GM23338 (cell line): ENCODE measurements at regions not wholly inside any gene's neighbourhood (a gene's known extent, or its start where the extent isn't known, plus 50 kb on each side); places are given as distances from the start of the nearest gene placed in this dataset.

Experiments
- ATAC-seq: fragments of 200-7000 bp; cut with Tn5 transposase; 3 replicates; pipeline ENCODE4 v1.9.1; 2020
- DNase-seq: peaks from one replicate; pipeline ENCODE4 v3.0.0-alpha.2; 2015; ENCODE audit warnings: low spot score
- H2AFZ ChIP-seq: fragments of 200-600 bp; sonication (generic); 2 replicates; pipeline ENCODE4 v1.8.0; 2016; ENCODE audit warnings: antibody characterized with exemption, mild to moderate bottlenecking, moderate library complexity
- H3F3A ChIP-seq: fragments of 200-600 bp; sonication (generic); replicated peaks from 2 replicates; pipeline ENCODE4 v1.8.0; 2017; ENCODE audit warnings: antibody characterized with exemption, mixed run types, low read depth
- H3K27ac ChIP-seq: fragments of 200-600 bp; sonication (generic); 2 replicates; pipeline ENCODE4 v1.6.1; 2016; ENCODE audit warnings: low read depth
- H3K27me3 ChIP-seq: fragments of 200-600 bp; sonication (generic); 2 replicates; pipeline ENCODE4 v1.8.0; 2016; ENCODE audit warnings: mild to moderate bottlenecking, mixed run types, moderate library complexity; ENCODE audit not compliant: insufficient read depth
- H3K36me3 ChIP-seq: fragments of 200-600 bp; sonication (generic); 2 replicates; pipeline ENCODE4 v1.8.0; 2016; ENCODE audit warnings: mild to moderate bottlenecking; ENCODE audit not compliant: insufficient read depth
- H3K4me1 ChIP-seq: fragments of 200-600 bp; sonication (generic); 2 replicates; pipeline ENCODE4 v1.8.0; 2016; ENCODE audit warnings: mild to moderate bottlenecking, moderate library complexity; ENCODE audit not compliant: insufficient read depth
- H3K4me2 ChIP-seq: fragments of 200-600 bp; sonication (generic); 2 replicates; pipeline ENCODE4 v1.7.1; 2017; ENCODE audit warnings: mixed run types
- H3K4me3 ChIP-seq: fragments of 200-600 bp; sonication (generic); 2 replicates; pipeline ENCODE4 v1.6.1; 2016; ENCODE audit warnings: mixed run types
- H3K79me2 ChIP-seq: fragments of 200-600 bp; sonication (generic); replicated peaks from 2 replicates; pipeline ENCODE4 v1.8.0; 2017; ENCODE audit warnings: mild to moderate bottlenecking; ENCODE audit not compliant: insufficient read depth
- H3K9me2 ChIP-seq: fragments of 200-600 bp; sonication (generic); 2 replicates; pipeline ENCODE4 v1.8.0; 2017; ENCODE audit not compliant: insufficient read depth
- H4K20me1 ChIP-seq: fragments of 200-600 bp; sonication (generic); replicated peaks from 2 replicates; pipeline ENCODE4 v1.8.0; 2017; ENCODE audit warnings: mild to moderate bottlenecking; ENCODE audit not compliant: insufficient read depth
- H3K27ac Mint-ChIP-seq: 2 replicates; pipeline ENCODE4 v1.8.0; 2020; ENCODE audit warnings: inconsistent platforms, mild to moderate bottlenecking, moderate library complexity, mixed read lengths
- H3K27me3 Mint-ChIP-seq: 3 replicates; pipeline ENCODE4 v1.8.0; 2022; ENCODE audit warnings: low read depth, mild to moderate bottlenecking, moderate library complexity, mixed read lengths, inconsistent platforms; ENCODE audit not compliant: insufficient read depth, poor library complexity
- H3K36me3 Mint-ChIP-seq: 3 replicates; pipeline ENCODE4 v1.8.0; 2021; ENCODE audit warnings: low read depth, mild to moderate bottlenecking, inconsistent platforms, moderate library complexity, mixed read lengths
- H3K4me1 Mint-ChIP-seq: 3 replicates; pipeline ENCODE4 v1.8.0; 2020; ENCODE audit warnings: mild to moderate bottlenecking, inconsistent platforms, mixed read lengths
- H3K4me3 Mint-ChIP-seq: 3 replicates; pipeline ENCODE4 v1.8.0; 2021; ENCODE audit warnings: moderate library complexity, mild to moderate bottlenecking, inconsistent platforms, mixed read lengths
- H3K9me3 Mint-ChIP-seq: 3 replicates; pipeline ENCODE4 v1.8.0; 2020; ENCODE audit warnings: moderate library complexity, mild to moderate bottlenecking, inconsistent platforms, mixed read lengths
- CREB1 ChIP-seq: fragments of 250-450 bp; sonication (Bioruptor Pico); IDR thresholded peaks from 2 replicates; pipeline ENCODE4 v1.5.0; 2020; ENCODE audit warnings: low read depth, mild to moderate bottlenecking, moderate library complexity
- CTCF ChIP-seq, 2 experiments: fragments of 200-600 bp in 1 of 2; sonication (generic) in 1 of 2; conservative IDR thresholded peaks; 2 replicates each; pipeline versions ENCODE4 v1.5.1 to v1.6.1; 2016 to 2017; ENCODE audit warnings: antibody characterized with exemption in 2 of 2, low read depth in 2 of 2, mild to moderate bottlenecking in 2 of 2, moderate library complexity in 1 of 2
- ETS1 ChIP-seq: IDR thresholded peaks from 2 replicates; pipeline ENCODE4 v1.6.1; 2016; ENCODE audit warnings: antibody characterized with exemption
- EZH2 ChIP-seq: fragments of 200-600 bp; sonication (generic); IDR thresholded peaks from one replicate; pipeline ENCODE4 v1.8.0; 2017; ENCODE audit warnings: antibody characterized with exemption, mild to moderate bottlenecking, low read depth; ENCODE audit not compliant: unreplicated experiment
- EZH2phosphoT487 ChIP-seq: fragments of 200-600 bp; sonication (generic); IDR thresholded peaks from one replicate; pipeline ENCODE4 v1.8.1; 2018; ENCODE audit warnings: antibody characterized with exemption; ENCODE audit not compliant: unreplicated experiment
- JUNB ChIP-seq: IDR thresholded peaks from one replicate; pipeline ENCODE4 v1.6.1; 2016; ENCODE audit warnings: antibody characterized with exemption; ENCODE audit not compliant: unreplicated experiment
- POLR2AphosphoS5 ChIP-seq: IDR thresholded peaks from 2 replicates; pipeline ENCODE4 v1.6.1; 2016; ENCODE audit warnings: antibody characterized with exemption, low read depth
- REST ChIP-seq: IDR thresholded peaks from one replicate; pipeline ENCODE4 v1.6.1; 2018; ENCODE audit warnings: antibody characterized with exemption; ENCODE audit not compliant: unreplicated experiment
- STAT1 ChIP-seq: IDR thresholded peaks from one replicate; pipeline ENCODE4 v1.6.1; 2016; ENCODE audit warnings: antibody characterized with exemption; ENCODE audit not compliant: unreplicated experiment
- ZNF114 ChIP-seq: fragments of 250-450 bp; sonication (Bioruptor Pico); IDR thresholded peaks from 2 replicates; pipeline ENCODE4 v1.5.0; 2020; ENCODE audit warnings: mild to moderate bottlenecking, moderate library complexity
- ZNF331 ChIP-seq: fragments of 250-450 bp; sonication (Bioruptor Pico); IDR thresholded peaks from 2 replicates; pipeline ENCODE4 v1.5.0; 2020; ENCODE audit warnings: low read depth, mild to moderate bottlenecking, moderate library complexity

- TF ChIP-seq ZNF114 (no peak), REST (no peak), CTCF (conservative IDR thresholded peaks at IDR 0.05; ENCODE audit: low read depth in 2 of 2) (no peak), EZH2 (no peak), EZH2phosphoT487 (no peak), ZNF331 (CRISPR knock-in tag) (no peak), STAT1 (no peak), JUNB (no peak), POLR2AphosphoS5 (no peak)
Observed at GRCh38 chr1:195903203-195903602, 705.0 kb downstream of the KCNT2 start (continued).

GRCh38 chr1:195902779-195903178, 705.5 kb downstream of the KCNT2 start:
- no peak for ATAC-seq
- TF ChIP-seq ETS1 (no peak), ZNF331 (CRISPR knock-in tag) (no peak), EZH2 (no peak), EZH2phosphoT487 (no peak), CREB1 (CRISPR knock-in tag) (no peak)
- no peak overlapping the region for H3K4me3 ChIP-seq
- no peaks in the 10 kb centered on the region for H3K27me3 ChIP-seq
- no peaks in the 10 kb centered on the region for H3F3A ChIP-seq
- H2AFZ ChIP-seq, result peak overlapping the region; percentile 11
- H3K27ac ChIP-seq, result no peak overlapping the region
- H3K79me2 ChIP-seq, result no peaks in the 10 kb centered on the region
- no peak overlapping the region for H3K27ac Mint-ChIP-seq
- no peaks in the 10 kb centered on the region for H3K4me1 ChIP-seq
- no peaks in the 10 kb centered on the region for H3K9me3 Mint-ChIP-seq
- H3K4me1 Mint-ChIP-seq, result no peaks in the 10 kb centered on the region; the same call in 2 of the 3 replicates
- H4K20me1 ChIP-seq, result no peaks in the 10 kb centered on the region
- H3K4me2 ChIP-seq, result no peak overlapping the region
- no peak overlapping the region for H3K4me3 Mint-ChIP-seq
- peaks cover 5% of the 10 kb centered on the region; the same call in 1 of the 2 replicates for H3K9me2 ChIP-seq
- no peaks in the 10 kb centered on the region for H3K36me3 ChIP-seq
- no peaks in the 10 kb centered on the region for H3K36me3 Mint-ChIP-seq
- DNase-seq, result no peak
- no peaks in the 10 kb centered on the region for H3K27me3 Mint-ChIP-seq
